Ureter (tissue), 1 donor: ENCODE measurements at regions not wholly inside any gene's neighbourhood (a gene's known extent, or its start where the extent isn't known, plus 50 kb on each side); places are given as distances from the start of the nearest gene placed in this dataset.

Source experiments
- DNase-seq: peaks from one replicate; pipeline ENCODE4 v3.0.0-alpha.2; 2020; ENCODE audit warnings: low spot score
- donor health status: DM: yes; HTN: yes; CAD: no.

- DNase-seq = no peak
Measured at GRCh38 chr19:28846094-28846812, 366.7 kb downstream of the UQCRFS1 start.

- no peak for DNase-seq
Measured at GRCh38 chr19:28843761-28844492, 369.0 kb downstream of the UQCRFS1 start.

DNA sequence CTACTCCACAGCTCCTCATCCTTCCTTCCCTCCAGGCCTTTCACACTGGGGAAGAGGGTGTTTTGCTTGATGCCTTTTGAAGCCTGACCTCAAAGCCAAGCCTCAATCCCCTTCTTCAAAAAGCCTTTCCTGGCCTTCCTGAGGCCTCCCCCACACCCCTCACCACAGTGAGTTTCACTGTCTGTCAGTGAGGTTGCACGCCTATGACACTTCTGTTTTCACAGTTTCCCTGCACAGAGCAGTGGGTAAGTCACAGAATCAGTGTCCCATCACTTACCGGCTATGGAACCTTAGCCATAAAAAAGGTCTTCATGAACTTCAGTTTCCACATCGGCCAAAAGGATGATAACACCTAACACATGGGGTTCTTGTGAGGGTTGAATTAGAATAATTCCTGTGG, 371.4 kb downstream of the UQCRFS1 start:
- no peak for DNase-seq

DNA sequence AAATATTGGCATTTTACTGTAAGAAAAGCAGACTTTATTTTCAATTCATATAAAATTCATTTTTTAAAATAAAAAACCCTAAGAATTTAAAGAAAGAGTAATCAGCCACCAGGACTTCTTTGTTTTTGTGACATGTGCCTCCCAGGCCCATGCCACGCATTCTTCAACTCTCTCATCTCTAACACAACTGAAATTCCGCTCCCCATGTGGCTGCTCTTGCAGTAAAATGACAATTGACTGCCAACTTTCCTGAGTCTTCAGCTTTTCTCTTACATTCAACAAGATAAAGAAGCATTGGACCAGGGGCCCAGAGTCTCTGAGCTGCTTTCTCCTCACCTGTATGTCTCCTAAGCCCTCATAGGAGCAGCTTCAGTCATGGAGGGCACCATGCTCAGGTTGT, 372.1 kb downstream of the UQCRFS1 start:
- no peak for DNase-seq

DNA sequence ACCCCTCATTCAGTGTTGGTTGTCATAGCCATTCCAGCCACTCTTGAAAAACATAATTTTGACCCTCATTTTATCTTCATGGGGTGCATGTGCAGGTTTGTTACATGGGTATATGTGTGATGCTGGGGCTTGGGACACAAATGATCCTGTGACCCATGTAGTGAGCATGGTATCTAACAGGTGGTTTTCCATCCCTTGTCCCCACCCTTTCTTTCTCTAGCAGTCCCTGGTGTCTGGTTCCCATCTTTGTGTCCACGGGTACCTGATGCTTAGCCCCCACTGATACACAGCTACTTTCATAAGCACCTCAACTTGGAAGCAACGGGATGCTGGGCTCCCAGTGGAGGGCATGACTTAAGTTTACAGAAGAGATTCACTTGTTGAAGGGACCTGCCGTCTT, 373.5 kb downstream of the UQCRFS1 start:
- no peak for DNase-seq

GRCh38 chr19:28838909-28839308, 374.0 kb downstream of the UQCRFS1 start:
- DNase-seq = no peak

GRCh38 chr19:28836421-28836820, 376.5 kb downstream of the UQCRFS1 start:
- DNase-seq = no peak

- DNase-seq = no peak
Measured at GRCh38 chr19:28834996-28835395, 378.0 kb downstream of the UQCRFS1 start.

DNA sequence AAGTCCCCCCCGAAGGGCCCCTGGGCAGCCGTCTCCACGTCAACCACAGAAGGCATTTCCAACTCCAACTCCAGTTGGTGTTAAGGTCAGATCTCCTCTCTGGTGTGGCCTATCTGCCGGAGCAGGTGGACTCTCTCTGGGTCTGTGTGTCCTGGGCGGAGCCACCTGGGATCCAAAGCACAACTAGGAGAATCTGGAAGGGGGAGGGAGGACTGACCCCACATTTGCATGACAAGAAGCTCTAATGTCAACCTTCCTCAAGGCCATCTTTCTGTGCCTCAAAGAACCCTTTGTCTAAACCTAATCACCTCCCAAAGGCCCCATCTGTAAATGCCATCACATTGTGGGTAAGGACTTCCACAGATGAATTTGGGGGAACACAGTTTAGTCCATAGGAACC, 381.5 kb downstream of the UQCRFS1 start:
- DNase-seq = no peak

DNA sequence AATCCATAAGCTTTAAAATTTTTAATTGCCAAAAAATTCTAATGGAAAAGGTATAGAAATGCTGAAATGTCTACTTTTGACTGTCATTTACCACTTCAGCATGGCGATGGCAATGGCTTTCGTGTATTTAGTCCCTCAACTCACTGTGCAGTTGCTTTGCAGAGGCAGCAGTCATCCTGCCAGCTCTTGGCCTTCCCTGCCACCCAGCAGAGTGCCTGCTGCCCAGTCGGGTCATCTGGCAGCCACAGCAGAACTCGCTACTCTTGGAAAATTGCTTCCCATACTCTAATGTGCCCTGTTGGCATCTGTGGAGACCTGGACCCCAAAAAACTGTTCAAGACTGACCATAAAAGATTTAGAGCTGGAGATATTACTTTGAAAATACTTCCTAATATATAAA, 383.2 kb downstream of the UQCRFS1 start:
- DNase-seq = no peak

DNA sequence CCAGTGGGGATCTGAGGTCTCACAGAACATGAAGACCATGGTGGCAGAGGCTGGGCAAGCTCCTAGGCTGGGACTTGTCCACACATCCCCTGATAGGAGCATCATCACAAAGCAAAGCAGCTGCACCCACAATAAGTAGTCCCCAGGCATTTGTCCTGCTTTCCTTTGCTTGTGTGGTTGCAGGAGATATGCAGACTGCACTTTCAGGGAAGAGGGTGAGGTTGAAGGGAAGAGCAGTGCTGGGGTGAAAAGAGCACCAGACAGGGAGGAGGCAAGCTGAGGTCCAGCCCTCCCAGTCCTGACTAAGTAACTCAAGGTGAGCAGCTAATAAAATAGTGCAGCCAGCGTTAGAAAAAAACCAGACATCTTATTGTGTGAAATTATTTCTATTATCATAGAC, 383.6 kb downstream of the UQCRFS1 start:
- DNase-seq = no peak

GRCh38 chr19:28828276-28828870, 384.6 kb downstream of the UQCRFS1 start:
- no peak for DNase-seq

- no peak for DNase-seq
Measured at GRCh38 chr19:28827382-28827781, 385.6 kb downstream of the UQCRFS1 start.

- no peak for DNase-seq
Measured at GRCh38 chr19:28823338-28823961, 389.5 kb downstream of the UQCRFS1 start.

DNA sequence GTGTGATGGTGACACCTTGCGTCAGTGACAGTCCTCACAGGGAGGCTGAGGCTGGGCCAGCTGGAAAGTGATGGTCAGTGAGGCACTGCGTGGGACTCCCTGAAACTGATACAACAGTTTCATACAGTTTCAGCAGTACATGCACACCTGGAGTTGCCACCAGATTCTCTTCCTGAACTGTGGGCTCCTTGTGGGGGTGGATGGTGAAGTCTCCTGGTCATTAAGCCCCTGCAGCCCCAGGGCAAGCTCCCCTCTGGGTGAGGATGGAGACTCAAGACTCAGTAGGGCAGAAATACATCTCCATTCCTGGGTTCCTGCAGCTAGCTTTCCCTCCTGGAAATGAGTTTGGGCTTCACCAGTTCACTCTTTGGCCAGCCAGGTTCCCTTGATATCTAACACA, 392.7 kb downstream of the UQCRFS1 start:
- no peak for DNase-seq

DNA sequence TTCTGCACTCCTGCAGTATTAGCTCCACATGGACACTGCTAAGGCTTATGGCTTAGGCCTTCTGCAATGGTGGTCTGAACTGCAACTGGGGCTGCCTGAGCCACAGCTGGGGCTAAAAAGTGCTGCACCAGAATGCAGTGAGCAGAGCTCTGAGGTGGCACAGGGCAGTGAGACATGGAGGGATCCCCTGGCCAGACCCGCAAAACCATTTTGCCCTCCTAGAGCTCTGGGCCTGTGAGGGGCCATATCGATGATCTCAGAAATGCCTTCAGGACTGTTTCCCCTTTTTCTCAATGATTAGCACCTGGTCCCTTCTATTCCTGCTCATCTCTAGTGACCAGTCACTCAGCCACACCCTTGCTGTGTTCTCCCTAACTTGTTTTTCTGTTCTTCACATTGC, 397.7 kb downstream of the UQCRFS1 start:
- no peak for DNase-seq

DNA sequence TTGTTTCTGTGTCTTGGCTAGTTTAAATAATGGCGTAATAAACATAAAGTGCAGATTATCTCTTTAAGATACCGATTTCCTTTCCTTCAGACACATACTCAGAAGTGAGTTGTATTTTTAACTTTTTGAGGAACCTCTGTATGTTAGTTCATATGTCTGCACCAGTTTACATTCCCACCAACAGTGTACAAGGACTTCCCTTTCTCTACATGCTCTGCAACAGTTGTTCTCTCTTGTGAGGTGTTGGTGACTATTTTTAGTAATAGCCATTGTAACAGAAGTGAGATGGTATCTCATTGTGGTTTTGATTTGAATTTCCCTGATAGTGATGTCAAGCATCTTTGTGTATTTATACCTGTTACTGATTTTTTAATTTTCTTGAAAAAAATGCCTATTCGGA, 418.6 kb downstream of the UQCRFS1 start:
- DNase-seq = no peak

DNA sequence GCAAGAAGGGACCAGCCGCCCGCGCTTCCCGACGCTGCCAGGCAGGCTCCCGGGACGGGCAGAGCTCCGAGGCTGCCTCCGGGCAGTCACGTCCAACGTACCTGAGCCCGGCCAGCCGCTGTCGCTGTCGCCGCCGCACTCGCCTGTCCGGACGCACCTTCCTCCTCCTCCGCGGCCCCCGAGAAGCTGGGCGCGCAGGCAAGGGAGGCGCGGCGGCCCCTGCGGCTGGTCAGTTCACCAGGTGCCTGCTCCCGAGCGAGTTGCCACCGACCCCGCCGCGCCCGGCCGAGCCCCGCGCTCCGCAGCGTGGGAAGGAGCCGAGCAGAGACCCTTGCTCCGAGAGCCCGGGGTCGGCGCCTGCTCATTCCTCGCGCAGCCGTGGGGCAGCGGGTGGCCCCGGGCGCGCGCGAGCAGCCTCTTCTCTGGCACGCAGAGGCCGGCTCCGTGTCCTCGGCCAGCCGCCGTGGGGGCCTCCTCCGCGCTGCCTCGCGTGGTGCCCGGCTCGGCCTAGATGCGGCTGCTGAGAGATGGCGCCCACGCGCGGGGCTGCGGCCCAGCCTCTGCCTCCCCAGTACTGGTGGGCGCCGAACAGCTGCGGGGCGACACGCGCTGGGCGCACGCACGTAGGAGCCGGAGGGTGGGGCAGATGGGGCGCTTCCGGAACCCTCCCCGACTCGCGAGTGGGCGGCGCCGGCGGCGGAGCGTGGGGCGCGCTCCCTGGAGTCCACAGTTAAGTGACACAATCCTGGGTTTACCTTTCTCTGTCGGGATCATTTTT, 419.4 kb downstream of the UQCRFS1 start:
- DNase-seq = no peak

- DNase-seq = no peak
Measured at GRCh38 chr19:28785971-28786370, 427.0 kb downstream of the UQCRFS1 start.

- DNase-seq = no peak
Measured at GRCh38 chr19:28764066-28764465, 448.9 kb downstream of the UQCRFS1 start.

- no peak for DNase-seq
Measured at GRCh38 chr19:28746478-28746877, 466.5 kb downstream of the UQCRFS1 start.

DNA sequence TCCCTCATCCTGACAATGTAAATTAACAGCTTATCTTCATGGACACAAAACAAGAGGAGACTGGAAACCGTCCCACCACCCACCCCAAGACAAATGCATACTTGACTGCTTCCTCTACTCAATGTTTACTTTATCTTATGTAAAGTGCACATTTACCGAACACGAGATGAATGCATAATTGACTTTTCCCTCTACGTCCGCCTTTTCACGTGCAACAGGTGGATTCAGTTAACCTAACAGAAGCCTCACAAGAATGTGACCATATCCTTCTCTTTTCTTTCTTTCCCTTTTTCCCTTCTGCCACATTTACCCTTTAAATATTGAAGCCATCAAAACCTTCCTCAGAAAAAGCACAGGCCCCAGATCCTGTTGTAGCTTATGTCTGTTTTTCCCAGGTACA, 468.0 kb downstream of the UQCRFS1 start:
- DNase-seq = no peak
